Cardiac muscle cell (in vitro differentiated cells and primary cell): ENCODE measurements at regions not wholly inside any gene's neighbourhood (a gene's known extent, or its start where the extent isn't known, plus 50 kb on each side); places are given as distances from the start of the nearest gene placed in this dataset.

Experiments
- DNase-seq, 2 donors: peaks; one replicate each; pipeline versions ENCODE4 v3.0.0 to v3.0.0-alpha.2; 2010 to 2017; ENCODE audit warnings: low read depth in 1 of 2, low spot score in 1 of 2
- H3K27ac ChIP-seq: fragments of 200-600 bp; sonication (generic); 2 replicates; pipeline ENCODE4 v1.5.1; 2016
- H3K27me3 ChIP-seq: fragments of 200-600 bp; sonication (generic); 2 replicates; pipeline ENCODE4 v1.6.0; 2016; ENCODE audit warnings: control low read depth
- H3K36me3 ChIP-seq: fragments of 200-600 bp; sonication (generic); 2 replicates; pipeline ENCODE4 v1.5.1; 2016; ENCODE audit warnings: control low read depth
- H3K4me1 ChIP-seq: fragments of 200-600 bp; sonication (generic); 2 replicates; pipeline ENCODE4 v1.8.1; 2017; ENCODE audit warnings: low read depth, mild to moderate bottlenecking, mixed run types
- H3K4me3 ChIP-seq: fragments of 200-600 bp; sonication (generic); 2 replicates; pipeline ENCODE4 v1.5.1; 2016; ENCODE audit warnings: mild to moderate bottlenecking
- H3K9me3 ChIP-seq: fragments of 200-600 bp; sonication (generic); 2 replicates; pipeline ENCODE4 v1.5.1; 2017; ENCODE audit warnings: low read depth, mild to moderate bottlenecking, control low read depth
- TF ChIP-seq, protein P1 (sequence below): IDR thresholded peaks from 2 replicates; pipeline ENCODE4 v1.5.1; 2012; ENCODE audit warnings: low read depth, mild to moderate bottlenecking, low read length

- Histone ChIP-seq H3K4me1 (no peaks in the 10 kb centered on the region), H3K4me3 (no peak overlapping the region), H3K27me3 (no peaks in the 10 kb centered on the region), H3K27ac (no peak overlapping the region), H3K9me3 (no peaks in the 10 kb centered on the region), H3K36me3 (no peaks in the 10 kb centered on the region)
- TF ChIP-seq, protein P1, sequence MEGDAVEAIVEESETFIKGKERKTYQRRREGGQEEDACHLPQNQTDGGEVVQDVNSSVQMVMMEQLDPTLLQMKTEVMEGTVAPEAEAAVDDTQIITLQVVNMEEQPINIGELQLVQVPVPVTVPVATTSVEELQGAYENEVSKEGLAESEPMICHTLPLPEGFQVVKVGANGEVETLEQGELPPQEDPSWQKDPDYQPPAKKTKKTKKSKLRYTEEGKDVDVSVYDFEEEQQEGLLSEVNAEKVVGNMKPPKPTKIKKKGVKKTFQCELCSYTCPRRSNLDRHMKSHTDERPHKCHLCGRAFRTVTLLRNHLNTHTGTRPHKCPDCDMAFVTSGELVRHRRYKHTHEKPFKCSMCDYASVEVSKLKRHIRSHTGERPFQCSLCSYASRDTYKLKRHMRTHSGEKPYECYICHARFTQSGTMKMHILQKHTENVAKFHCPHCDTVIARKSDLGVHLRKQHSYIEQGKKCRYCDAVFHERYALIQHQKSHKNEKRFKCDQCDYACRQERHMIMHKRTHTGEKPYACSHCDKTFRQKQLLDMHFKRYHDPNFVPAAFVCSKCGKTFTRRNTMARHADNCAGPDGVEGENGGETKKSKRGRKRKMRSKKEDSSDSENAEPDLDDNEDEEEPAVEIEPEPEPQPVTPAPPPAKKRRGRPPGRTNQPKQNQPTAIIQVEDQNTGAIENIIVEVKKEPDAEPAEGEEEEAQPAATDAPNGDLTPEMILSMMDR = no peak
- DNase-seq = no peak
These were observed 775.2 kb upstream of the RBFOX1 start for GRCh38 chr16:6557353-6558023.

- Histone ChIP-seq H3K4me1 (no peaks in the 10 kb centered on the region), H3K27me3 (no peaks in the 10 kb centered on the region), H3K27ac (no peak overlapping the region), H3K36me3 (no peaks in the 10 kb centered on the region), H3K9me3 (no peaks in the 10 kb centered on the region), H3K4me3 (no peak overlapping the region)
- DNase-seq = no peak
- TF ChIP-seq, protein P1 = no peak
These were observed 783.2 kb upstream of the RBFOX1 start for GRCh38 chr16:6549415-6549814.

GRCh38 chr16:6548507-6548906 lies 784.1 kb upstream of the RBFOX1 start:
- Histone ChIP-seq H3K27ac (no peak overlapping the region), H3K4me1 (no peaks in the 10 kb centered on the region), H3K9me3 (no peaks in the 10 kb centered on the region), H3K36me3 (no peaks in the 10 kb centered on the region), H3K4me3 (no peak overlapping the region), H3K27me3 (no peaks in the 10 kb centered on the region)
- TF ChIP-seq, protein P1 = no peak
- DNase-seq = no peak

GRCh38 chr16:6547131-6547530 lies 785.5 kb upstream of the RBFOX1 start:
- H3K27me3 ChIP-seq = no peaks in the 10 kb centered on the region
- TF ChIP-seq, protein P1 = no peak
- no peak overlapping the region for H3K27ac ChIP-seq
- no peaks in the 10 kb centered on the region for H3K9me3 ChIP-seq
- H3K4me3 ChIP-seq = no peak overlapping the region
- DNase-seq = no peak
- H3K4me1 ChIP-seq = no peaks in the 10 kb centered on the region
- no peaks in the 10 kb centered on the region for H3K36me3 ChIP-seq

- TF ChIP-seq, protein P1 = no peak
- no peak for DNase-seq
- Histone ChIP-seq H3K4me3 (no peak overlapping the region), H3K36me3 (no peaks in the 10 kb centered on the region), H3K27me3 (no peaks in the 10 kb centered on the region), H3K27ac (no peak overlapping the region), H3K9me3 (no peaks in the 10 kb centered on the region), H3K4me1 (no peaks in the 10 kb centered on the region)
These were observed 787.3 kb upstream of the RBFOX1 start for GRCh38 chr16:6545329-6545728.
